GM12878 (cell line): ENCODE measurements at regions not wholly inside any gene's neighbourhood (a gene's known extent, or its start where the extent isn't known, plus 50 kb on each side); places are given as distances from the start of the nearest gene placed in this dataset.

Experiments used
- ATAC-seq: fragments of 200-7000 bp; cut with Tn5 transposase; 3 replicates; pipeline ENCODE4 v1.9.1; 2020; ENCODE audit warnings: mild to moderate bottlenecking, moderate library complexity
- BruUV-seq: library from RNA; stranded (reverse); fragments of 400-500 nt; replicated peaks from 2 replicates; lab custom pipeline; 2021; lab: Mats Ljungman, UMichigan
- CTCF ChIA-PET: fragments of 300-600 bp; sonication (Branson Sonifier 250); formaldehyde crosslinking; extraction: SDS; loops from one replicate; lab custom pipeline; 2021; ENCODE audit warnings: inconsistent platforms; lab: Yijun Ruan, JAX
- POLR2A ChIA-PET: fragments of 350-600 bp; formaldehyde crosslinking; extraction: SDS; loops from one replicate; lab custom pipeline; 2021; ENCODE audit warnings: inconsistent platforms; lab: Charles Lee
- RAD21 ChIA-PET: fragments of 300-600 bp; sonication (Branson Sonifier 250); formaldehyde crosslinking; loops from one replicate; lab custom pipeline; 2023; ENCODE audit warnings: antibody characterized with exemption; ENCODE audit not compliant: unreplicated experiment; lab: Charles Lee
- SMC1A ChIA-PET: fragments of 300-600 bp; sonication (Branson Sonifier 250); formaldehyde crosslinking; loops from one replicate; lab custom pipeline; 2023; ENCODE audit not compliant: unreplicated experiment, uncharacterized antibody; lab: Charles Lee
- DNase-seq: peaks from one replicate; pipeline ENCODE4 v3.0.0-alpha.2; 2011; ENCODE audit warnings: low read depth, low spot score
- FAIRE-seq: peaks from 3 replicates; lab custom pipeline; 2011; peaks lifted over from hg19 to GRCh38; lab: Jason Lieb, UNC
- H2AFZ ChIP-seq: 2 replicates; pipeline ENCODE4 v1.6.0; 2011; ENCODE audit warnings: low read depth, low read length, control low read depth; ENCODE audit not compliant: control insufficient read depth
- H3K27ac ChIP-seq: 2 replicates; pipeline ENCODE4 v1.5.1; 2011; ENCODE audit warnings: control low read depth; ENCODE audit not compliant: control insufficient read depth, insufficient read depth
- H3K27me3 ChIP-seq, 2 experiments: replicated peaks in 1 of 2; 2 replicates each; pipeline versions ENCODE4 v1.6.0 to v1.6.1; 2011; ENCODE audit warnings: low read length in 1 of 2; ENCODE audit not compliant: control insufficient read depth in 2 of 2, insufficient read depth in 2 of 2
- H3K36me3 ChIP-seq, 2 experiments: 2 replicates each; pipeline ENCODE4 v1.5.1; 2011; ENCODE audit warnings: low read length in 1 of 2; ENCODE audit not compliant: control insufficient read depth in 2 of 2, insufficient read depth in 2 of 2
- H3K4me1 ChIP-seq: 2 replicates; pipeline ENCODE4 v1.6.1; 2011; ENCODE audit warnings: mild to moderate bottlenecking, low read length, moderate library complexity, mixed read lengths; ENCODE audit not compliant: control insufficient read depth, insufficient read depth
- H3K4me2 ChIP-seq: 2 replicates; pipeline ENCODE4 v1.6.0; 2011; ENCODE audit warnings: control low read depth; ENCODE audit not compliant: control insufficient read depth, insufficient read depth
- H3K4me3 ChIP-seq: fragments of 200-600 bp; sonication (generic); 2 replicates; pipeline ENCODE4 v1.5.1; 2016
- H3K79me2 ChIP-seq: 2 replicates; pipeline ENCODE4 v1.6.0; 2011; ENCODE audit warnings: low read length; ENCODE audit not compliant: control insufficient read depth, insufficient read depth
- H3K9ac ChIP-seq: 2 replicates; pipeline ENCODE4 v1.8.0; 2011; ENCODE audit warnings: low read length, control low read depth, mixed read lengths; ENCODE audit not compliant: control insufficient read depth, insufficient read depth
- H3K9me3 ChIP-seq: replicated peaks from 3 replicates; pipeline ENCODE4 v1.5.1; 2011; ENCODE audit warnings: mild to moderate bottlenecking, low read length; ENCODE audit not compliant: control insufficient read depth, insufficient read depth
- H4K20me1 ChIP-seq: 2 replicates; pipeline ENCODE4 v1.6.0; 2011; ENCODE audit not compliant: control insufficient read depth, insufficient read depth
- CHD2 ChIP-seq: IDR thresholded peaks from 2 replicates; pipeline ENCODE4 v1.6.1; 2011; ENCODE audit warnings: low read depth, low read length, improper control_type of control experiment, borderline replicate concordance
- ELK1 ChIP-seq: IDR thresholded peaks from 2 replicates; pipeline ENCODE4 v1.6.1; 2012; ENCODE audit warnings: low read depth, low read length, improper control_type of control experiment
- ESRRA ChIP-seq: IDR thresholded peaks from 2 replicates; pipeline ENCODE4 v1.6.1; 2012; ENCODE audit warnings: mild to moderate bottlenecking, low read length, improper control_type of control experiment
- HDAC2 ChIP-seq: fragments of 200-600 bp; sonication (generic); IDR thresholded peaks from 2 replicates; pipeline ENCODE4 v1.6.1; 2017
- IRF4 ChIP-seq: IDR thresholded peaks from 2 replicates; pipeline ENCODE4 v1.6.1; 2011; ENCODE audit warnings: low read depth, low read length
- JUND ChIP-seq: IDR thresholded peaks from 2 replicates; pipeline ENCODE4 v1.6.1; 2012; ENCODE audit warnings: low read depth, mild to moderate bottlenecking, low read length, improper control_type of control experiment, moderate library complexity
- MYC ChIP-seq: IDR thresholded peaks from 2 replicates; pipeline ENCODE4 v1.6.1; 2011; ENCODE audit warnings: mild to moderate bottlenecking, low read length, moderate library complexity, inconsistent platforms; ENCODE audit not compliant: insufficient read depth, insufficient replicate concordance, insufficient read length, severe bottlenecking
- NFYA ChIP-seq: IDR thresholded peaks from 2 replicates; pipeline ENCODE4 v1.6.1; 2011; ENCODE audit warnings: low read depth, mild to moderate bottlenecking, low read length, improper control_type of control experiment, borderline replicate concordance
- NFYB ChIP-seq: IDR thresholded peaks from 2 replicates; pipeline ENCODE4 v1.6.1; 2011; ENCODE audit warnings: low read depth, mild to moderate bottlenecking, low read length, improper control_type of control experiment, moderate library complexity; ENCODE audit not compliant: insufficient read depth
- NR2F1 ChIP-seq: fragments of 450-650 bp; conservative IDR thresholded peaks from 2 replicates; pipeline ENCODE4 v1.6.1; 2017; ENCODE audit warnings: mild to moderate bottlenecking
- PAX8 ChIP-seq: fragments of 450-650 bp; IDR thresholded peaks from 2 replicates; pipeline ENCODE4 v1.6.1; 2017; ENCODE audit warnings: mild to moderate bottlenecking, moderate library complexity
- YY1 ChIP-seq: IDR thresholded peaks from 2 replicates; pipeline ENCODE4 v1.6.1; 2011; ENCODE audit warnings: low read depth, mild to moderate bottlenecking, low read length
- ZZZ3 ChIP-seq: IDR thresholded peaks from 2 replicates; pipeline ENCODE4 v1.6.1; 2011; ENCODE audit warnings: low read depth; ENCODE audit not compliant: control insufficient read depth, insufficient read length
- WGBS: methylation state at CpG from one replicate; pipeline ENCODE4 v1.1.6; 2016; ENCODE audit warnings: low lambda C conversion rate; ENCODE audit not compliant: insufficient replicate concordance, insufficient coverage; ENCODE audit errors: missing lambda C conversion rate; 5-methylcytosine and 5-hydroxymethylcytosine counted together
- in situ Hi-C: fragments of 300-500 bp; cut with MboI; formaldehyde crosslinking; loops from 9 replicates; pipeline ENCODE4 v1.14.3; 2018; ENCODE audit warnings: mixed read lengths
- intact Hi-C: fragments of 100-400 bp; cut with micrococcal nuclease; formaldehyde crosslinking; loops from one replicate; pipeline ENCODE4 v1.14.2; 2022; ENCODE audit not compliant: unreplicated experiment
- TF ChIP-seq, protein P1 (sequence below): IDR thresholded peaks from 2 replicates; pipeline ENCODE4 v1.6.1; 2012; ENCODE audit warnings: low read depth, low read length, improper control_type of control experiment

- intact Hi-C loops: no loop called here
- Histone ChIP-seq H3K9me3 (no peaks in the 10 kb centered on the region), H3K27me3 (peaks cover 0 to 4% of the 10 kb centered on the region in 2 experiments; a peak in 2 of 4 replicates), H4K20me1 (no peaks in the 10 kb centered on the region), H3K36me3 (no peaks in the 10 kb centered on the region), H3K9ac (no peak overlapping the region), H2AFZ (no peak overlapping the region), H3K79me2 (no peaks in the 10 kb centered on the region), H3K4me1 (peaks cover 12% of the 10 kb centered on the region), H3K4me2 (no peak overlapping the region), H3K27ac (no peak overlapping the region), H3K4me3 (no peak overlapping the region)
- FAIRE-seq (no peak), ATAC-seq (no peak), DNase-seq (no peak)
- ChIA-PET RAD21 (interaction anchor here (0.5 kb wide), 1 partner anchor 587 kb away, joined by 4 read pairs; no protein-coding TSS in a partner anchor), POLR2A (no interaction called here), SMC1A (no interaction called here), CTCF (interaction anchor here (0.7 to 0.9 kb wide), 2 partner anchors 53 to 521 kb away, joined by 3 read pairs; no protein-coding TSS in a partner anchor)
- no TSS peak for BruUV-seq
- TF ChIP-seq ZZZ3 (no peak), ESRRA (no peak), ELK1 (no peak), HDAC2 (no peak), NFYA (no peak), YY1 (no peak), IRF4 (no peak), NFYB (no peak), PAX8 (no peak), NR2F1 (no peak), CHD2 (no peak), MYC (no peak), JUND (no peak)
- TF ChIP-seq, protein P1, sequence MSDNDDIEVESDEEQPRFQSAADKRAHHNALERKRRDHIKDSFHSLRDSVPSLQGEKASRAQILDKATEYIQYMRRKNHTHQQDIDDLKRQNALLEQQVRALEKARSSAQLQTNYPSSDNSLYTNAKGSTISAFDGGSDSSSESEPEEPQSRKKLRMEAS: no peak
- in situ Hi-C loops: no loop called here
- 15% methylated on average over 2 of the region's 2 CpGs for WGBS
Observed at GRCh38 chr17:5640726-5641125, 56.4 kb upstream of the NLRP1 start.
